T-helper 2 cell treated with Interferon-gamma antibody and Interleukin-4, amounts not matched to agents 5 μg/mL and 100 μg/mL, for 36 hours (primary cell): ENCODE measurements at regions not wholly inside any gene's neighbourhood (a gene's known extent, or its start where the extent isn't known, plus 50 kb on each side); places are given as distances from the start of the nearest gene placed in this dataset.

ENCODE experiments used
- DNase-seq: peaks from one replicate; pipeline ENCODE4 v3.0.0; 2021; ENCODE audit warnings: low spot score
- H3K27ac Mint-ChIP-seq: one replicate; pipeline ENCODE4 v1.8.0; 2021; ENCODE audit warnings: mild to moderate bottlenecking, mixed read lengths
- H3K27me3 Mint-ChIP-seq: one replicate; pipeline ENCODE4 v1.8.0; 2021; ENCODE audit warnings: low read depth, mixed read lengths
- H3K36me3 Mint-ChIP-seq: one replicate; pipeline ENCODE4 v1.8.0; 2021; ENCODE audit warnings: low read depth, mixed read lengths
- H3K4me1 Mint-ChIP-seq: one replicate; pipeline ENCODE4 v1.8.0; 2021; ENCODE audit warnings: low read depth, mixed read lengths
- H3K4me3 Mint-ChIP-seq: one replicate; pipeline ENCODE4 v1.8.0; 2022; ENCODE audit warnings: mild to moderate bottlenecking, moderate library complexity, mixed read lengths
- H3K9me3 Mint-ChIP-seq: one replicate; pipeline ENCODE4 v1.8.0; 2021; ENCODE audit warnings: mixed read lengths

- no peak overlapping the region for H3K4me3 Mint-ChIP-seq
- H3K27ac Mint-ChIP-seq, result no peak overlapping the region
- no peaks in the 10 kb centered on the region for H3K27me3 Mint-ChIP-seq
- no peaks in the 10 kb centered on the region for H3K36me3 Mint-ChIP-seq
- no peaks in the 10 kb centered on the region for H3K9me3 Mint-ChIP-seq
- peaks cover 2% of the 10 kb centered on the region for H3K4me1 Mint-ChIP-seq
- no peak for DNase-seq
Observed at GRCh38 chr13:73141292-73141771, 82.5 kb downstream of the KLF5 start.

- no peaks in the 10 kb centered on the region for H3K9me3 Mint-ChIP-seq
- peaks cover 2% of the 10 kb centered on the region for H3K4me1 Mint-ChIP-seq
- no peak overlapping the region for H3K4me3 Mint-ChIP-seq
- H3K27me3 Mint-ChIP-seq, result no peaks in the 10 kb centered on the region
- H3K36me3 Mint-ChIP-seq, result no peaks in the 10 kb centered on the region
- H3K27ac Mint-ChIP-seq, result no peak overlapping the region
- no peak for DNase-seq
Observed at GRCh38 chr13:73140801-73141200, 82.0 kb downstream of the KLF5 start.

GRCh38 chr13:73138638-73139491 is 80.1 kb downstream of the KLF5 start:
- Mint-ChIP-seq H3K27me3 (no peaks in the 10 kb centered on the region), H3K4me3 (no peak overlapping the region), H3K4me1 (no peaks in the 10 kb centered on the region), H3K27ac (no peak overlapping the region), H3K9me3 (no peaks in the 10 kb centered on the region), H3K36me3 (no peaks in the 10 kb centered on the region)
- DNase-seq, result no peak

- Mint-ChIP-seq H3K27me3 (no peaks in the 10 kb centered on the region), H3K4me3 (no peak overlapping the region), H3K9me3 (no peaks in the 10 kb centered on the region), H3K4me1 (no peaks in the 10 kb centered on the region), H3K36me3 (no peaks in the 10 kb centered on the region), H3K27ac (no peak overlapping the region)
- no peak for DNase-seq
Observed at GRCh38 chr13:73138276-73138637, 79.5 kb downstream of the KLF5 start.

- H3K9me3 Mint-ChIP-seq, result no peaks in the 10 kb centered on the region
- no peak overlapping the region for H3K27ac Mint-ChIP-seq
- no peaks in the 10 kb centered on the region for H3K4me1 Mint-ChIP-seq
- H3K4me3 Mint-ChIP-seq, result no peak overlapping the region
- H3K36me3 Mint-ChIP-seq, result no peaks in the 10 kb centered on the region
- DNase-seq, result no peak
- H3K27me3 Mint-ChIP-seq, result no peaks in the 10 kb centered on the region
Observed at GRCh38 chr13:73136776-73137175, 78.0 kb downstream of the KLF5 start.

- Mint-ChIP-seq H3K9me3 (no peaks in the 10 kb centered on the region), H3K4me3 (no peak overlapping the region), H3K27ac (no peak overlapping the region), H3K27me3 (no peaks in the 10 kb centered on the region), H3K4me1 (no peaks in the 10 kb centered on the region), H3K36me3 (no peaks in the 10 kb centered on the region)
- DNase-seq, result no peak
Observed at GRCh38 chr13:73133531-73133930, 74.7 kb downstream of the KLF5 start.

GRCh38 chr13:73131247-73131646 is 72.4 kb downstream of the KLF5 start:
- no peak for DNase-seq
- Mint-ChIP-seq H3K36me3 (no peaks in the 10 kb centered on the region), H3K27ac (no peak overlapping the region), H3K4me1 (no peaks in the 10 kb centered on the region), H3K27me3 (no peaks in the 10 kb centered on the region), H3K9me3 (no peaks in the 10 kb centered on the region), H3K4me3 (no peak overlapping the region)

GRCh38 chr13:73129023-73129422 is 70.2 kb downstream of the KLF5 start:
- Mint-ChIP-seq H3K9me3 (no peaks in the 10 kb centered on the region), H3K27me3 (no peaks in the 10 kb centered on the region), H3K4me3 (no peak overlapping the region), H3K36me3 (no peaks in the 10 kb centered on the region), H3K4me1 (no peaks in the 10 kb centered on the region), H3K27ac (no peak overlapping the region)
- no peak for DNase-seq
